GM23338 (cell line): ENCODE measurements at regions not wholly inside any gene's neighbourhood (a gene's known extent, or its start where the extent isn't known, plus 50 kb on each side); places are given as distances from the start of the nearest gene placed in this dataset.

Source experiments
- CREB1 ChIP-seq: fragments of 250-450 bp; sonication (Bioruptor Pico); IDR thresholded peaks from 2 replicates; pipeline ENCODE4 v1.5.0; 2020; ENCODE audit warnings: low read depth, mild to moderate bottlenecking, moderate library complexity
- CTCF ChIP-seq, 2 experiments: fragments of 200-600 bp in 1 of 2; sonication (generic) in 1 of 2; conservative IDR thresholded peaks; 2 replicates each; pipeline versions ENCODE4 v1.5.1 to v1.6.1; 2016 to 2017; ENCODE audit warnings: antibody characterized with exemption in 2 of 2, low read depth in 2 of 2, mild to moderate bottlenecking in 2 of 2, moderate library complexity in 1 of 2
- EZH2 ChIP-seq: fragments of 200-600 bp; sonication (generic); IDR thresholded peaks from one replicate; pipeline ENCODE4 v1.8.0; 2017; ENCODE audit warnings: antibody characterized with exemption, mild to moderate bottlenecking, low read depth; ENCODE audit not compliant: unreplicated experiment
- EZH2phosphoT487 ChIP-seq: fragments of 200-600 bp; sonication (generic); IDR thresholded peaks from one replicate; pipeline ENCODE4 v1.8.1; 2018; ENCODE audit warnings: antibody characterized with exemption; ENCODE audit not compliant: unreplicated experiment
- POLR2AphosphoS5 ChIP-seq: IDR thresholded peaks from 2 replicates; pipeline ENCODE4 v1.6.1; 2016; ENCODE audit warnings: antibody characterized with exemption, low read depth
- ZNF462 ChIP-seq: fragments of 250-450 bp; sonication (Bioruptor Pico); IDR thresholded peaks from 2 replicates; pipeline ENCODE4 v1.5.0; 2020; ENCODE audit warnings: mild to moderate bottlenecking, moderate library complexity
- TF ChIP-seq, protein P1 (sequence below): IDR thresholded peaks from one replicate; pipeline ENCODE4 v1.6.1; 2018; ENCODE audit warnings: antibody characterized with exemption; ENCODE audit not compliant: unreplicated experiment
- TF ChIP-seq, protein P2 (sequence below): IDR thresholded peaks from 2 replicates; pipeline ENCODE4 v1.6.1; 2016; ENCODE audit warnings: antibody characterized with exemption

GRCh38 chr10:8296734-8297101 lies 242.2 kb downstream of the GATA3 start:
- TF ChIP-seq, protein P1, sequence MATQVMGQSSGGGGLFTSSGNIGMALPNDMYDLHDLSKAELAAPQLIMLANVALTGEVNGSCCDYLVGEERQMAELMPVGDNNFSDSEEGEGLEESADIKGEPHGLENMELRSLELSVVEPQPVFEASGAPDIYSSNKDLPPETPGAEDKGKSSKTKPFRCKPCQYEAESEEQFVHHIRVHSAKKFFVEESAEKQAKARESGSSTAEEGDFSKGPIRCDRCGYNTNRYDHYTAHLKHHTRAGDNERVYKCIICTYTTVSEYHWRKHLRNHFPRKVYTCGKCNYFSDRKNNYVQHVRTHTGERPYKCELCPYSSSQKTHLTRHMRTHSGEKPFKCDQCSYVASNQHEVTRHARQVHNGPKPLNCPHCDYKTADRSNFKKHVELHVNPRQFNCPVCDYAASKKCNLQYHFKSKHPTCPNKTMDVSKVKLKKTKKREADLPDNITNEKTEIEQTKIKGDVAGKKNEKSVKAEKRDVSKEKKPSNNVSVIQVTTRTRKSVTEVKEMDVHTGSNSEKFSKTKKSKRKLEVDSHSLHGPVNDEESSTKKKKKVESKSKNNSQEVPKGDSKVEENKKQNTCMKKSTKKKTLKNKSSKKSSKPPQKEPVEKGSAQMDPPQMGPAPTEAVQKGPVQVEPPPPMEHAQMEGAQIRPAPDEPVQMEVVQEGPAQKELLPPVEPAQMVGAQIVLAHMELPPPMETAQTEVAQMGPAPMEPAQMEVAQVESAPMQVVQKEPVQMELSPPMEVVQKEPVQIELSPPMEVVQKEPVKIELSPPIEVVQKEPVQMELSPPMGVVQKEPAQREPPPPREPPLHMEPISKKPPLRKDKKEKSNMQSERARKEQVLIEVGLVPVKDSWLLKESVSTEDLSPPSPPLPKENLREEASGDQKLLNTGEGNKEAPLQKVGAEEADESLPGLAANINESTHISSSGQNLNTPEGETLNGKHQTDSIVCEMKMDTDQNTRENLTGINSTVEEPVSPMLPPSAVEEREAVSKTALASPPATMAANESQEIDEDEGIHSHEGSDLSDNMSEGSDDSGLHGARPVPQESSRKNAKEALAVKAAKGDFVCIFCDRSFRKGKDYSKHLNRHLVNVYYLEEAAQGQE = no peak
- no peak for TF ChIP-seq CTCF (conservative IDR thresholded peaks at IDR 0.05; ENCODE audit: low read depth in 2 of 2)
- TF ChIP-seq POLR2AphosphoS5 = no peak
- no peak for TF ChIP-seq EZH2phosphoT487
- no peak for TF ChIP-seq EZH2
- TF ChIP-seq, protein P2, sequence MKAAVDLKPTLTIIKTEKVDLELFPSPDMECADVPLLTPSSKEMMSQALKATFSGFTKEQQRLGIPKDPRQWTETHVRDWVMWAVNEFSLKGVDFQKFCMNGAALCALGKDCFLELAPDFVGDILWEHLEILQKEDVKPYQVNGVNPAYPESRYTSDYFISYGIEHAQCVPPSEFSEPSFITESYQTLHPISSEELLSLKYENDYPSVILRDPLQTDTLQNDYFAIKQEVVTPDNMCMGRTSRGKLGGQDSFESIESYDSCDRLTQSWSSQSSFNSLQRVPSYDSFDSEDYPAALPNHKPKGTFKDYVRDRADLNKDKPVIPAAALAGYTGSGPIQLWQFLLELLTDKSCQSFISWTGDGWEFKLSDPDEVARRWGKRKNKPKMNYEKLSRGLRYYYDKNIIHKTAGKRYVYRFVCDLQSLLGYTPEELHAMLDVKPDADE = no peak
- no peak for TF ChIP-seq CREB1 (CRISPR knock-in tag)
- no peak for TF ChIP-seq ZNF462 (CRISPR knock-in tag)
